ENCODE measurements at regions not wholly inside any gene's neighbourhood (a gene's known extent, or its start where the extent isn't known, plus 50 kb on each side); places are given as distances from the start of the nearest gene placed in this dataset.

DNA sequence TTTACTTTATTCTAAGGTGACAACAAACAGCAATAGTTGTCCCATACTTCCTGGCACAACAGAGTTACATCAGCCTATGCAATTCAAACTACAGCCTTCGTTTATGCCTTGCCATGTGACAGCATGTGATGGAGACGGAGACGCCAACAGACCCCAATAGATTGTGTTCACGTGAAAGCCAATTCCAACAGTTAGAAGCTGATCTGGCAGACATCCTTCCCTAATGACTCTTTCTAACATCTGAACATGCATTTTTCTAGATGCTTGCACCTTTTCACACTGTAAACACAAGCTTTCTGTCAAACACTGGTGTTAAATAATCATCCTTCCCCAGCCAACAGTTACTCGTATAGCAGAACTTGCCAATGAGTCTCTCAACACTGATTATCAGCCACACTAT is 694.4 kb upstream of the ALCAM start:
- peaks cover 5 to 10% of the 10 kb centered on the region in 2 experiments; a peak in 4 of 5 replicates for H3K9me3 Mint-ChIP-seq
- Histone ChIP-seq H4K91ac (ENCODE audit: insufficient read length, low read depth, low read length) (no peak overlapping the region), H4K8ac (replicated peaks; ENCODE audit: insufficient read length, low read depth, low read length) (no peak overlapping the region), H3K79me1 (ENCODE audit: insufficient read depth, low read depth, low read length, poor library complexity, severe bottlenecking) (no peaks in the 10 kb centered on the region), H2BK12ac (ENCODE audit: insufficient read length, low read depth, low read length) (no peak overlapping the region), H3T11ph (ENCODE audit: low read length) (no peak overlapping the region), H3K9me3 (ENCODE audit: control insufficient read depth, low read depth, low read length) (no peaks in the 10 kb centered on the region), H3K18ac (ENCODE audit: insufficient read length, low read depth, low read length) (no peak overlapping the region), H3K4ac (ENCODE audit: low read depth, low read length) (no peak overlapping the region), H3K4me2 (ENCODE audit: insufficient read depth, insufficient read length, low read length) (no peak overlapping the region), H3K9ac (ENCODE audit: extremely low read depth, insufficient read length, low read length) (no peak overlapping the region), H4K5ac (ENCODE audit: insufficient read length, low read depth, low read length) (no peak overlapping the region), H3K14ac (ENCODE audit: insufficient read depth, low read length) (no peak overlapping the region), H3K23me2 (ENCODE audit: insufficient read length, low read depth, low read length, poor library complexity, severe bottlenecking) (no peaks in the 10 kb centered on the region), H3K79me2 (ENCODE audit: insufficient read depth, low read length) (no peaks in the 10 kb centered on the region), H3K23ac (ENCODE audit: insufficient read length, low read depth, low read length) (no peak overlapping the region), H2BK5ac (ENCODE audit: insufficient read length, low read length) (no peak overlapping the region), H2AFZ (ENCODE audit: low read length) (no peak overlapping the region), H3K27ac (ENCODE audit: insufficient read length, low read depth, low read length) (no peak overlapping the region), H3K56ac (ENCODE audit: insufficient read length, low read depth, low read length) (no peak overlapping the region), H2BK15ac (ENCODE audit: low read depth, low read length) (no peak overlapping the region), H3K27me3 (ENCODE audit: insufficient read depth, low read length) (no peaks in the 10 kb centered on the region), H2BK120ac (ENCODE audit: low read depth, low read length, poor library complexity, severe bottlenecking) (no peak overlapping the region), H3K4me1 (ENCODE audit: insufficient read depth, low read length) (no peaks in the 10 kb centered on the region), H2BK20ac (ENCODE audit: low read depth, low read length, poor library complexity, severe bottlenecking) (no peak overlapping the region), H4K20me1 (ENCODE audit: control insufficient read depth, insufficient read depth, insufficient read length) (no peaks in the 10 kb centered on the region), H2AK5ac (ENCODE audit: insufficient read length, low read length) (no peak overlapping the region)
- no peak overlapping the region for H3K4me3 Mint-ChIP-seq
- no peak for DNase-seq
- WGBS (ENCODE audit: extremely low coverage, insufficient read length, low lambda C conversion rate) = no CpG with 5 or more reads among the region's 5 CpGs
- H3K27ac Mint-ChIP-seq = no peak overlapping the region
- 0 out of 4 replicates have a peak, but pooled peaks cover 0 to 2% of the 10 kb centered on the region in 2 experiments for H3K4me1 Mint-ChIP-seq
- no peak for TF ChIP-seq CTCF (conservative IDR thresholded peaks at IDR 0.05)
- peaks cover 2 to 6% (median 5%) of the 10 kb centered on the region in 3 experiments; a peak in 6 of 7 replicates for H3K36me3 Mint-ChIP-seq (ENCODE audit: insufficient read depth in 1 of 3, low read depth in 3 of 3)
- no peaks in the 10 kb centered on the region for H3K27me3 Mint-ChIP-seq (ENCODE audit: low read depth)
